Spleen (tissue), 11 donors: ENCODE measurements at regions not wholly inside any gene's neighbourhood (a gene's known extent, or its start where the extent isn't known, plus 50 kb on each side); places are given as distances from the start of the nearest gene placed in this dataset.

Experiments
- DNase-seq: peaks from one replicate; pipeline ENCODE4 v3.0.0-alpha.2; 2020
- H3K27ac ChIP-seq, 8 donors: fragments of 200-600 bp; sonication (generic) in 7 of 8; 1 replicate in 4 of 8; 2 replicates in 4 of 8; pipeline versions ENCODE4 v1.5.0 to v1.8.0; 2016 to 2021; ENCODE audit warnings: inconsistent platforms in 4 of 8, mild to moderate bottlenecking in 4 of 8, moderate library complexity in 1 of 8
- H3K27me3 ChIP-seq, 7 donors: fragments of 200-600 bp; sonication (generic) in 6 of 7; replicated peaks in 1 of 7; 1 replicate in 4 of 7; 2 replicates in 3 of 7; pipeline versions ENCODE4 v1.5.0 to v1.8.0; 2016 to 2021; ENCODE audit warnings: inconsistent platforms in 3 of 7, mild to moderate bottlenecking in 1 of 7
- H3K36me3 ChIP-seq, 6 donors: fragments of 200-600 bp; sonication (generic) in 5 of 6; 1 replicate in 4 of 6; 2 replicates in 2 of 6; pipeline versions ENCODE4 v1.5.0 to v1.8.0; 2016 to 2021; ENCODE audit warnings: inconsistent platforms in 2 of 6
- H3K4me1 ChIP-seq, 6 donors: fragments of 200-600 bp; sonication (generic) in 5 of 6; 1 replicate in 3 of 6; 2 replicates in 3 of 6; pipeline versions ENCODE4 v1.5.0 to v1.8.0; 2016 to 2021; ENCODE audit warnings: inconsistent platforms in 3 of 6
- H3K4me3 ChIP-seq, 8 donors: fragments of 200-600 bp; sonication (generic) in 7 of 8; 1 replicate in 4 of 8; 2 replicates in 4 of 8; pipeline versions ENCODE4 v1.5.0 to v1.8.0; 2016 to 2021; ENCODE audit warnings: inconsistent platforms in 4 of 8, mild to moderate bottlenecking in 4 of 8, moderate library complexity in 2 of 8
- H3K9me3 ChIP-seq, 8 donors: fragments of 200-600 bp; sonication (generic) in 7 of 8; 1 replicate in 4 of 8; 2 replicates in 4 of 8; pipeline versions ENCODE4 v1.5.0 to v1.8.0; 2016 to 2021; ENCODE audit warnings: inconsistent platforms in 4 of 8
- CTCF ChIP-seq, 11 experiments: fragments of 200-600 bp in 7 of 11; fragments of 450-650 bp in 4 of 11; sonication (generic) in 4 of 11; IDR thresholded peaks in 8 of 11; conservative IDR thresholded peaks in 3 of 11; 1 replicate in 7 of 11; 2 replicates in 4 of 11; pipeline versions ENCODE4 v1.4.0 to v1.8.0; 2016 to 2021; ENCODE audit warnings: antibody characterized with exemption in 11 of 11, inconsistent platforms in 4 of 11, mild to moderate bottlenecking in 1 of 11
- POLR2A ChIP-seq, 3 donors: fragments of 450-650 bp; IDR thresholded peaks; one replicate each; pipeline ENCODE4 v1.5.1; 2017; ENCODE audit warnings: antibody characterized with exemption in 3 of 3, mild to moderate bottlenecking in 1 of 3
- POLR2AphosphoS5 ChIP-seq, 3 donors: sonication (generic); formaldehyde crosslinking; IDR thresholded peaks; one replicate each; pipeline ENCODE4 v1.5.1; 2017; ENCODE audit warnings: antibody characterized with exemption in 3 of 3
- WGBS, 5 donors: extraction: QIAGEN DNeasy Blood & Tissue Kit in 3 of 5; methylation state at CpG; one replicate each; pipeline versions ENCODE4 v1.1.5 to v1.1.7; 2013 to 2018; 5-methylcytosine and 5-hydroxymethylcytosine counted together
- intact Hi-C: fragments of 100-400 bp; cut with DNase I; formaldehyde crosslinking; loops from one replicate; pipeline ENCODE4 v1.15.0; 2023; ENCODE audit warnings: low total_unique reads
- donor health status: healthy with polysubstance abuse.
- donor health status: DM: no; HTN: no; CAD: no; lungs with moderate emphysema.
- donor health status: DM: no; HTN: no; CAD: no.
- donor health status: Bipolar disorder and iron deficiency.
- donor health status: healthy.
- donor health status: DM: no; HTN: no; CAD: no.
- donor health status: DM: yes; HTN: yes; CAD: no.

GRCh38 chr16:79728923-79729240 is 128.3 kb upstream of the MAF start:
- Histone ChIP-seq H3K4me1 (no peaks in the 10 kb centered on the region), H3K9me3 (no peaks in the 10 kb centered on the region), H3K27ac (no peak overlapping the region), H3K4me3 (no peak overlapping the region), H3K36me3 (no peaks in the 10 kb centered on the region), H3K27me3 (no peaks in the 10 kb centered on the region)
- WGBS, 5 donors, result 72 to 84% (median 78%) methylated on average over 2 of the region's 2 CpGs
- no peak for TF ChIP-seq POLR2A (IDR thresholded peaks at IDR 0.05)
- no peak for TF ChIP-seq CTCF (IDR thresholded peaks at IDR 0.05 in 8 of 11, conservative IDR thresholded peaks at IDR 0.05 in 3 of 11)
- TF ChIP-seq POLR2AphosphoS5 (IDR thresholded peaks at IDR 0.05), result no peak
- DNase-seq, result no peak
- intact Hi-C loops, result no loop called here

- Histone ChIP-seq H3K9me3 (no peaks in the 10 kb centered on the region), H3K27me3 (no peaks in the 10 kb centered on the region), H3K27ac (no peak overlapping the region), H3K4me1 (no peaks in the 10 kb centered on the region), H3K36me3 (no peaks in the 10 kb centered on the region), H3K4me3 (no peak overlapping the region)
- intact Hi-C loops, result no loop called here
- DNase-seq, result no peak
- TF ChIP-seq POLR2A (IDR thresholded peaks at IDR 0.05) (no peak), POLR2AphosphoS5 (IDR thresholded peaks at IDR 0.05) (no peak), CTCF (IDR thresholded peaks at IDR 0.05 in 8 of 11, conservative IDR thresholded peaks at IDR 0.05 in 3 of 11) (no peak)
- 63 to 79% (median 69%) methylated on average over 4 of the region's 4 CpGs for WGBS, 5 donors
Measured at GRCh38 chr16:79728048-79728922, 127.7 kb upstream of the MAF start.

- TF ChIP-seq POLR2AphosphoS5 (IDR thresholded peaks at IDR 0.05) (no peak), CTCF (IDR thresholded peaks at IDR 0.05 in 8 of 11, conservative IDR thresholded peaks at IDR 0.05 in 3 of 11) (no peak), POLR2A (IDR thresholded peaks at IDR 0.05) (no peak)
- no peak for DNase-seq
- no peaks in the 10 kb centered on the region for H3K27me3 ChIP-seq
- H3K4me3 ChIP-seq, result no peak overlapping the region
- H3K4me1 ChIP-seq, result no peaks in the 10 kb centered on the region
- no peaks in the 10 kb centered on the region for H3K9me3 ChIP-seq
- no peak overlapping the region for H3K27ac ChIP-seq
- H3K36me3 ChIP-seq, result no peaks in the 10 kb centered on the region
- intact Hi-C loops, result no loop called here
Measured at GRCh38 chr16:79726902-79727301, 126.4 kb upstream of the MAF start.

GRCh38 chr16:79725051-79725450 is 124.5 kb upstream of the MAF start:
- Histone ChIP-seq H3K9me3 (no peaks in the 10 kb centered on the region), H3K27me3 (no peaks in the 10 kb centered on the region), H3K4me1 (no peaks in the 10 kb centered on the region), H3K36me3 (no peaks in the 10 kb centered on the region), H3K27ac (no peak overlapping the region), H3K4me3 (no peak overlapping the region)
- TF ChIP-seq POLR2AphosphoS5 (IDR thresholded peaks at IDR 0.05) (no peak), CTCF (IDR thresholded peaks at IDR 0.05 in 8 of 11, conservative IDR thresholded peaks at IDR 0.05 in 3 of 11) (no peak)
- intact Hi-C loops, result no loop called here
- WGBS, 5 donors, result 88 to 97% (median 92%) methylated on average over 4 of the region's 4 CpGs
- DNase-seq, result no peak
